Head of caudate nucleus (tissue), 42 donors: ENCODE measurements at regions not wholly inside any gene's neighbourhood (a gene's known extent, or its start where the extent isn't known, plus 50 kb on each side); places are given as distances from the start of the nearest gene placed in this dataset.

Source experiments
- DNase-seq, 42 donors: peaks; one replicate each; pipeline versions ENCODE4 v3.0.0 to v3.0.0-alpha.2; 2020 to 2021; ENCODE audit warnings: mixed read lengths in 7 of 42
- intact Hi-C: fragments of 100-400 bp; cut with DNase I; formaldehyde crosslinking; loops from one replicate; pipeline ENCODE4 v1.15.0; 2022

DNA sequence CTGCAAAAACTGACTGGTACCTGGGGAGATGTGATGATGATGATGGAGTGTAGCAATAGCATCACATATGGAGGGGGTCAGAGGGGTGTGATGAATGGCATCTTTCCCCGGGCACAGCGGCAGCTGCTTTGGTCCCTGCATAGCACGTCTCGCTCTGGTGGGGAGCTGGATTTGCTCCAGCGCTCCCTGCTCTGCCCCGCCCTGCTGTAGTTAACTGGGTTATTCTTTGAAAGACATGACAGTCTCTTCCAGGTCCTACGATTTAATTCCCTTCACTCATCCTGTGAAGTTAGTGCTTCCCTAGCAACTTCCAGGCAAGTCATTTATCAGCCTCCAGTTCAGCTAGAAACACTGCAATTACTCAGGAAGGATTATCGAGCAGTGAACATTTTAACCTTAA, 463.1 kb downstream of the TSN start:
- peak in 26 of 42 donors; percentile 5 to 68 (median 38) for DNase-seq
- intact Hi-C loops: no loop called here

DNA sequence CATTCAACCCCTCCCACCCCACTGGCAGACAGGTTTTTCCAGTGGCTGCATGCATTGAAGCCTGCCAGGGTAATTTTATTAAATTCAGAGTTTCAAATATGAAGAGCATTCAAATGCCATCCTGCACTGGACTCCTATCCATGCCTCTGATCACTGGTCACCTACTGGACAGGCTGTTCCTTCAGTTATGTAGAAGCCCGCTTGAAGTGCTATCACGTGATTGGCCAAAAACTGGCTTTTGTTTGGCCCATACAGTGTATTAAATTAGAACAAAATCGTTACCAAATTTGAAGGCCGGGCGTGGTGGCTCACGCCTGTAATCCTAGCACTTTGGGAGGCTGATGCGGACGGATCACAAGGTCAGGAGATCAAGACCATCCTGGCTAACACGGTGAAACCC, 464.1 kb downstream of the TSN start:
- DNase-seq: no peak
- intact Hi-C loops: no loop called here

DNA sequence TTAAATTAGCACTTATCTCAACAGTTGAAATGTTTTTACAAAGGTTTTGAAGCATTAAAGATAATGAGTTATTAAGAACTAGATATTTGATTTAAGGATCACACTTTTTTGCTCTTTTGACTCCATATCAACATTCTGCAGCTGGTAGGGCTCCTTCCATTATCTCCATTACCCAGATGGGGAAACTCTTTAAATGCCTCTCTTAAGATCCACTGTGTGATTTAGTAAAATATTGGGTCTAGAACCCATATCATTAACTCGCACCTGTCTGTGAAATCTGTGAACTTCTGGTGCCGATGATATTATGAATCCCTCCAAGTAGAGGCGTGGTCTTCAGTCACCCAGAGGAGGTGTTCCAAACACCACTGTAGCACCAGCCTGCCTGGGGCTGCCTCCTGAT, 466.2 kb downstream of the TSN start:
- intact Hi-C loops: no loop called here
- DNase-seq: no peak

DNA sequence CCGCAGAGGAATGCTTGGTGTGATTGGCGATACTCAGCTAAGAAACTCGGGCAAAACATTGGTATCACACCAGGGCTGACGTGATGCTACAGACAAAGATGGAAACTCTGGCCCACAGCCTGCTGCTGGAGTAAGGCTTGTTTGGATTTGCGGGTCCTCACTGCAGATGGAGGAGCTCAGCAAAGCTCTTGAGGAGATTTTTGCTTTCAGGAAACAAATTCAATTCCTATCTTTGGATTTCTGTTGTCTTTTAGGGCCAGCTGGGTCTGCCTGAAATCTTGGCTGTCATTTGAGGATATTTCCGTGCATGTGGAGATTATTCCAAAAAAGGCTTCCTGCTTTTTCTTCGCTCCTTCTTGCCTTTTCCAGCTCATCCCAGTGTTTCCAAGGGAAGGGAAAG, 475.8 kb downstream of the TSN start:
- no peak for DNase-seq
- intact Hi-C loops: no loop called here

DNA sequence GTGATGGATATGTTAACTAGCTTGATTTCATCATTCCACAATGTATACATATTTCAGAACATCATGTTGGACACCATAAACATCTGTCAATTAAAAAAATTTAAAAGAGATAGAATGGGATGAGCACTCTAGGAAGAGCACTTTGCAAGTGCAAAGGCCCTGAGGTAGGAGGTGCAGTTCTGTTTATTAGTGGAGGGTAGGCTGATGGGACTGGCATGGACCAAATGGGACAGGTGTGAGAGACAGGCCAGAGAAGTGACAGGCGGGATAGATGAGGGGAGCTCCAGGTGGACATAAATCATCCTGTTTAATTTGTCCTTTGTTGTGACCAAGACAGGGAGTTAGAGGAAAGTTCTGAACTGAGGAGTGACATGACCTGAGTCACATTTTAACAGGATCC, 477.9 kb downstream of the TSN start:
- intact Hi-C loops: no loop called here
- DNase-seq: no peak

DNA sequence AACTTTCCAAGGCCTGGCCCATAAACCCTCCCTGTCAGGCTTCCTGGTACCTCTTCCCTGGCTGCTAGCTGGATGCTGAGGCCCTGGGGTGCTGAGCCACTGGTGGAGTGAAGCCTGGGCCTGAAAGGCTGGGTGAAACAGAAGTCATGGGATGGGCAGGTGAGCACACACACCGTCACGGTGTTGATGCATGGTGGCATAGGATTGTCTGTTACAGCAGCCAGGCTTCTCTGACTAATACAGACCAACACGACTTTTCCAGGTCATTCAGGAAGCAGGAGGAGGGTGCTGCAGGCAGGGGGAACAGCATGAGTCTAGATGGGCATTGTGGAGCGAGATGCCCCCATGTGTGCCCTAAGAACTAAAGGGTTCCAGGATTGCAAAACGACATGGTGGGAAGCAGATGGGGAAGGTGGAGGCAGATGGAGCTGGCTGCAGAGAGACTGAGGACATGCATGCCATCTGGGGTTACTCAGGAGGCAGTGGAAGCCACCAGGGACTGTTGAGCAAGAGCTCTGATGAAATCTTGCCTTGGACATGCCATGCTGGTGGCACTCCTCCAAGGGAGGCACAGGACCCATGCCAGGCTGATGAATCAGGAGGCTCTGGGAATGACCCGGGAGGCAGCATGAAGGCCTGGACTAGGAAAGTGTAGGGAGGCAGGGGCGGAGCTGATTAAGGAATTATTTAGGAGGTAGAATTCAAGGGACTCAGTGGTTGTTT, 480.9 kb downstream of the TSN start:
- DNase-seq: peak in 5 of 42 donors; percentile 5 to 47 (median 24)
- intact Hi-C loops: no loop called here

DNA sequence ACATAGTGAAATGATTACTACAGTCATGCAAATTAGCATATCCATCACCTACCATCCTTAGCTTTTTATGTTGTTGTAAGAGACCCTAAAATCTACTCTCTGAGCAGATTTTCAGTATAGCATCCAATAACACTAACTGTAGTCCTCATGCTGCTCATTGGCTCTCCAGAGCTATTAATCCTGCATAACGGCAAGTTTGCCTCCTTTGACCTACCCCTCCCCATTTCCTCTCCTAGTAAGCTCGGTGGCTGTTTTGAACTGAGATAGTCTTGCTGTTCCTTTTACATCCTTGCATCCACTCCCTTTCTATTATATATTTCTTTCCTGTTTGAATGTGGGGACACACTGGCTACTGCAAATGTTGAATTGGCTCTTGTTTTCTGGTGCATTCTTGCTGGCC, 481.5 kb downstream of the TSN start:
- intact Hi-C loops: no loop called here

DNA sequence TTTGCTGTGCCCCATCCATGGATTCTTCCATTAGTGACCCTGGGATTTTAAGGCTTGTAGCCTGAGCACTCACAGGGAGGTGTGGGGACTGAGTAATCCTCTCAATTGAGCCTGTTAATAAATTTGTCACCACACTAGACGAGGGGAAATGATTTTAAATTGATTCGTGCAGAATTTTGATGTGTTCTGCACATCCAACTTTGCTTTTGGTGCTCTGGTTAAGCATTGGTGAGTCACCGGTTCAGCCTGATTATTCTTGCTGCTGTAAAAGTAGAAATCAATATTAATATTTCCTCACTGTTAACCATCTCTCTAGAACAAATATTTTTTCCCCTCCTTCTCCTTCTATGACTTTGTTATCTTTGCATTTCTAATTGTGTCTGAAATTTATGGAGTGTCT, 482.0 kb downstream of the TSN start:
- DNase-seq: no peak
- intact Hi-C loops: no loop called here

More for the DNA sequence above, 481.5 kb downstream of the TSN start:
- DNase-seq: no peak

DNA sequence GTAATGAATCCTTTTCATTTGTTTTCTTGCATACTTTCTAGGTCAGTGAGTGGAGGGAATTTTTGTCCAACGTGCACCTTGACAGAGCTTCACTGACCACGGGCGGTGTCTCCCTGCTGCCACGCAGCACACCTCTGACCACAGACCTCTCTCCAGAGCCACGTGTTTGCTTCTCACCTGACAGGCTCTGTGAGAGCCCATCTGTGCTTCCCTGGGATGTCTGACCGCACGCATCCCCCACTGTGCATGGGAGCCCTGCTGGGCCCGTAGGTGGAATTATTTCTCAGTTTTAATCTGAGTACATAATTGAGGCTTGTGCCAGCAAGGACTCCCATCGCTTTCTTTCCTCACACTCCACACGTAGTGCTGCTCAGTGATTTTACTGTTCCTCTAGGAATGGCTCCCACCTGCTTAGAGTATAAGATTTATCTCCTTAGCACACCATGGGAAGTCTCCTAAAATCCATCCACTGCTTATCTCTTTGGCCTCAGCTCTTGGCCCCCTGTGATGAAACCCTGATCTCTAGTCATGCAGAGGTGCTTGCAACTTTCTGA, 482.6 kb downstream of the TSN start:
- intact Hi-C loops: no loop called here
- no peak for DNase-seq

DNA sequence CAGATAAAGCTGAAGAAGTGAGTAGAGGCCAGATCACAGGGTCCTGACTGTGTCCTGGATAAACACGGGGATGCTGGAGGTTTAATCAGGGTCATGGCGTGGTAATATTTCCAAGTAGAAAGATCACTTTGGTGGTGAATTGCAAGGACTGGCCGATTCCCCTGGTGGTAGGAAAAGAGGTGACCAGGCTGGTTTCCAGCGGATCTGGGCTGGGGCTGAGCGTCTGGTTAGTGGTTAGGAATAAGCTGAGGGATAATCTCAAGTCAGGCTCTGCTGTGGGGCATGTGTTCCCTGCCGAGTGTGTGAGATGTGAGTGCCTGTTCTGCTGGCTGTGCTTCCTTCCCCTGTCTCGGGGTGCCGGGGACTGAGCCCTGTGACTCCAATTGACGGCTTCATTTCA, 484.0 kb downstream of the TSN start:
- no peak for DNase-seq
- intact Hi-C loops: no loop called here

DNA sequence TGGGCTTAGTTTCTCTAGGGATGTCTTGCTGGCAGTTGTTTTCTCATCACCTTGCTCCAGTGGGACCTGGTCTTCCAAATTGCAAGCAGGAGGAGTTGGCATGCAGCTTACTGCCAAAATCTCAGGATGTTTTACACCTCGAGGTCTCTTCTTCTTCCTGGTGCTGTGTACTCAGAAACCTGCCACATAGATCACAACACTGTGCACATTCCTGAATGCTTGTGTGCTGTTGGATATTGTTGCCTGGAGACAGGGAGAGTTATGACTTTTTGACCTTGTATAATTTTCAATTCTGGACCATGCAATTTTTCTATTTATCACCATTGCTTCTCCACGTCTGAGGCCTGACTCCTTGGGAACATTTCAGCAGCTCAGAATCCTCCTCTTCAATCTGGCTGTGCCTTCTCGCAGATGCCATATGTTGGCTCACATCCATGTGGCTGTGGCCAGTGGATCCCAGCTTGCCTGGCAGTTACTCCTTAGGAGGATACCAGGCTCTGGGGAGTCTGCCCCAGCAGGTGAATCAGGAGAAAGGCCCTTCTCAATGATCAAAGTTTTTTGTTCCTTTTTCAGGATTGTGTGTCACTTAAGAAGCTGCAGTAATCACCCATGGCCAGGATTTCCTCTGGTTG, 489.3 kb downstream of the TSN start:
- DNase-seq: no peak
- intact Hi-C loops: no loop called here

DNA sequence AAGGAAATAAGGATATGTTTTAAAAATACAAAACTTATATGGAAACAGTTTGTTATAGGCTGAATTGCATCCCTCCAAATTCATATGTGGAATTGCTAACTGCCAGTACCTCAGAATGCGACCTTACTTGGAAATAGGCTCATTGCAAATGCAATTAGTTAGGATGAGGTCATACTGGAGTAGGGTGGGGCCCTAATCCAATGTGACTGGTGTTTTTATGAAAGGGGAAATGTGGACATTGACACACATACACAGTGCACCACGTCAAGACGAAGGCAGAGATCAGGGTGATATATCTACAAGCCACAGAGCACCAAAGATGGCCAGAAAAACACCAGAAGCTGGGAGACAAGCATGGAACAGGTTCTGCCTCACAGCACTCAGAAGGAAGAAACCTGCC, 494.2 kb downstream of the TSN start:
- intact Hi-C loops: no loop called here
- no peak for DNase-seq

DNA sequence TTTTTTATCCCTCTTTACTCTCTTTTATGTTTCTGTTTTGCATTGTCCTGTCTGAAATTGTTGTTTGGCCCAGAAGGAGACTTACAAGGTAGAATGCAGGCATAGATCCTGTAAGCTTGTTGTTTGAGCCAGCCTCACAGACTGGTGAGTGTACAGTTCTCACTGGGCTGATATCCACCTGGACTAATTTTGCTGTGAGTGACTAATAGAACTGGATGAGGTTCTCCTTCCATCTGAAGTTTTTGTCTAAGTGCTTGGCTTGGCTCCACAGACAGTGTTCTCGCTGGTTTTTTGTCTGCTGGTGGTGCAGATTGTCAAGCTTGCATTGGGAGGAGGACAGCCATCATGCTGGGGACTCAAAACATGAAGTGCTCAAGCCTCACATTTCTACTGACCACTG, 495.7 kb downstream of the TSN start:
- intact Hi-C loops: no loop called here
- no peak for DNase-seq

DNA sequence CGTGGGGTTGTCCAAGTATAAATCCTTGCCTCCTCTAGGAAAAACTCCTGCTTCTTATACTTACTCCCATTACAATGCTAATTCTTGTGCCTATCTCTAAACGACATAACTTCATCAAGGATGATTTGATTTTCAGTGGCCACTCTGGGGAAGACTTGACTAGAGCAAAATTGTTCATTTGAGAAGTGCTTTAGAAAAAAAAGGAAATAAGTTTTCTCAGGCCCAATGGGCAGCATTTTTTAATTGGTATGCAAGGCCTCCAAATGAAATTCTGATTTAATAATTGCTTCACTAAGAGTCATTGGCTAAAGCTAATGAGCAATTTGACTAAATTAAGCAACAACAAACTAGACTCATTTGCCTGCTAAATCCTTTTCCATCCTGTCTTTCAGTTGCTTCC, 496.1 kb downstream of the TSN start:
- DNase-seq: no peak
- intact Hi-C loops: no loop called here

DNA sequence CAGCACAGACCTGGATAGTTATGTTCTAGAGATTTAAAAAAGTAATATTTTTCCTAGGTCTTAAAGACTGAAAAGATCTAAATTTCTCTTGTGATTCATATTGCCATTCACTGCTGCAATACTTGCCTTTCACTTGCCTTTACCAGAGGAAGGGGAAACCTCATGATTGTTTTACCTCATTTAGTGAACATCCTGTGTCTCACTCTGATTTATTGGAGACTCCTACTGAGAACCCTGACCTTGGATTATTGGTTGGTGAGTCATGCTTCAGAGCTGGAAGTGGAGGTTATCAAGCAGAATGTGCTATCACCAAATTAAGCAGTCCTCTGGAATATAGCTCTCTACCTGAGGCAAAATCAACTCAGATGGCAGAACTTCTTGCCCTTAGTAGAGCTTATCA, 500.5 kb downstream of the TSN start:
- DNase-seq: no peak

DNA sequence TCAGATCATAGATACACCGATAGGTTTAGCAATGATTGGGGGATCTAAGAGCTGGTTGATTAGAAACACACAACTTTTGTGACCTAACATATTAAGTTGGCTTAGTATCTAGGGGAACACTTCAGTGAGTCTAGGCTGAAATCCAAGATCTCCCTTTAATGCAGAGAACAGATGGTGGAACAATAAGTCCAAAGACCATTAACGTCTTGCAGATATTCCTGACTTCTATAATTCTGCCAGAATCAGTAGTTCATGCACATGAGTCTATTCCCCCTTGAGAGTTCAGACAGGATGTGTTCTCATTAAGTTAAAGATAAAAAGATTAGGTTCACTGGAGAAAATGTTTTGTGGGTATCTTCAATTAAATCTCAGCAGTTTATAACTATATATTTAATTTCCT, 506.5 kb downstream of the TSN start:
- DNase-seq: no peak

More for the DNA sequence above, 500.5 kb downstream of the TSN start:
- intact Hi-C loops: no loop called here

DNA sequence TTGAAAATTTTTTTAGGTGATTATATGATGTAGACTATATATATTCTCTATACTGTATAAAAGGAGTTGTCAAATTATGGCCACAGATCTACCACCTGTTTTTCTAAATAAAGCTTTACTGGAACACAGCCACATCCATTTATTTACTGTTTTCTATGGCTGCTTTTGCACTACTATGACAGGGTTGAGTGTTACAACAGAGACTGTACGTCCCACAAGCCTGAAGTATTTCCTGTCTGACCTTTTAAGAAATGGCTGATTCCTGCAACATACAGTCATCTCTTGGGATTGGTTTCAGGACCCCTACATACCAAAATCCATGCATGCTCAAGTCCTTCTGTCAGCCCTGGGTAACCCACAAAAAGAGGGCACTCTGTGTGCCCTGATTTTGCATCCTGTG, 508.3 kb downstream of the TSN start:
- intact Hi-C loops: no loop called here
- DNase-seq: no peak

More for the DNA sequence above, 506.5 kb downstream of the TSN start:
- intact Hi-C loops: no loop called here

DNA sequence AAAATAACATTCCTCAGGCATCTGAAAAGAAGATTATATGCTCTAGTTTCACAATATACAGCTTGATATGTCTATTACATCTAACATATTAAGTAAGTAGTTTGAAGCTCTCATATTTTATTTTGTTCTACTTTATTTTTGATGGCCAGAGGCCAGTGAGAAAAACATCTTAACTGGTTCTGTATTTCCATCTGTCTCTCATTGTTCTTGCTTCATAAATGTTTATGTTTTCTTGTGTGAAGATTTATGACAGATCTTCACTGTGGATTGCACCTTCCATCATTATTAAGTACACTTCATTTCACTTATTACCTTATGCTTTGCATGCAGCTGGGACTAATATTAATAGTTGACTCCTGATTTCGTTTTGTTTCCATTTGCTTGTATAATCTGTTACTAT, 511.2 kb downstream of the TSN start:
- DNase-seq: no peak
- intact Hi-C loops: no loop called here

DNA sequence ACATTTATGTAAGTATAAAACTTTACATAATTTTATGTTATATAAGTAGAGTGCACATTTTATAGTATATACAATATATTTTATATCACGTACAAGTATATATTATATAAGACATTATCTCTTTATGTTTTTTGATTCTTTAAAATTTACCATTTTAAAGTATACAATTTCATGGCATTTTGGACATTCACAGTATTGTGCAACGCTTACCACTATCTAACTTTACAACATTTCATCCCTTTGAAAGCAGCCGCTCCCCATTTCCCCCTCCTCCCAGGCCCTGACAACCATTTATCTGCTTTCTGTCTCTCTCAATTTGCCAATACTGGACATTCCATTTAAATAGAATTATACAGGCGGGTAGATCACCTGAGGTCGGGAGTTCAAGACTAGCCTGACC, 512.5 kb downstream of the TSN start:
- intact Hi-C loops: no loop called here
- DNase-seq: no peak

DNA sequence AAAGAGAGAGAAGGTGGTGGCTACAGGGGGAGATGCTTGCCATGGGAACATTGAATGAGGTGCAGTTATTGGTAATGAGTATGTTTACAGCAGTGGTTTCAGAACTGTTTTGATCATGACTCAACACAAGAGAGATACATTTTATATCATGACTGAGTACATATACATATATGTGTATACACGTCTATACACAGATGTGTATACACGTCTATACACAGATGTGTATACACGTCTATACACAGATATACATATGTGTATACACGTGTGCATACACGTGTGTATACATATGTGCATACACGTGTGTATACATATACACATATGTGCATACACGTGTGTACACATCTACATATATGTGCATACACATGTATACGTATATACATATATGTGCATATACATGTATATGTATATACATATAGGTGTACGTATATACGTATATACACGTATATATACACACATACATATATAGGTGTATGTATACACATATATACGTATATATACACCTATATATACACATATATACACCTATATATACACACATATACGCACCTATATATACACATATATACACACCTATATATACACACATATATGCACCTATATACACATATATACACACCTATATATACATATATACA, 518.5 kb downstream of the TSN start:
- DNase-seq: no peak
- intact Hi-C loops: no loop called here

DNA sequence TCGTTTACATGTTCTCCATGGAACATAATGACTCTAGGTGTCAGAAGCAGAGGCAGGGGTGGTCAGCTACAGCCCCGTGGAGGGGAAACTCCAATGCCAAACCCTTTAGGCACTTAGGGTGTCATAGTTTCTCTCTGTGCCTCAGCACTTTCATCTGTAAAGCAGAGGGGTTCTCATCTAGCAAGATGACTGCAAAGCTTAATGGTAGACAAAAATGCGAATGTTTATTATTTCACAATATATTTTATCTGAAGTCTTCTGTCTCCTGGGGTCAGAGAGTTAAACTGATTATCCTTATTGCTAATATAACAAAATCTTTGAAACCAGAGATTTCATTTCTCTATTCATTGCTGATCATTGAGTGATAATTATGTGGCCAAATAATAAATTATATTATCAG, 522.5 kb downstream of the TSN start:
- intact Hi-C loops: no loop called here
- no peak for DNase-seq
